Activated CD4-positive, alpha-beta T cell treated with anti-CD3 and anti-CD28 coated beads, Interleukin-2, amount 10 ng/mL, durations not matched to agents 7 days and 5 days (primary cell): ENCODE measurements at regions not wholly inside any gene's neighbourhood (a gene's known extent, or its start where the extent isn't known, plus 50 kb on each side); places are given as distances from the start of the nearest gene placed in this dataset.
"Not testable (repeated sequence)": the region's sequence is repeated elsewhere in the genome, so short reads cannot be mapped to it uniquely, and the experiment has no call there.

Source experiments
- CTCF ChIA-PET: fragments of 350-600 bp; sonication (Branson Sonifier 250); formaldehyde crosslinking; loops from one replicate; lab custom pipeline; 2021; ENCODE audit warnings: antibody characterized with exemption; lab: Charles Lee
- POLR2A ChIA-PET: fragments of 350-600 bp; sonication (Branson Sonifier 250); formaldehyde crosslinking; loops from one replicate; lab custom pipeline; 2021; ENCODE audit warnings: antibody characterized with exemption; lab: Charles Lee
- DNase-seq: peaks from one replicate; pipeline ENCODE4 v3.0.0-alpha.2; 2020
- H3K27ac Mint-ChIP-seq: one replicate; pipeline ENCODE4 v1.8.0; 2021; ENCODE audit warnings: mild to moderate bottlenecking, moderate library complexity, mixed read lengths
- H3K27me3 Mint-ChIP-seq: one replicate; pipeline ENCODE4 v1.8.0; 2021; ENCODE audit warnings: mixed read lengths
- H3K36me3 Mint-ChIP-seq: one replicate; pipeline ENCODE4 v1.8.0; 2021; ENCODE audit warnings: low read depth, mixed read lengths
- H3K4me1 Mint-ChIP-seq: one replicate; pipeline ENCODE4 v1.8.0; 2021; ENCODE audit warnings: mixed read lengths
- H3K4me3 Mint-ChIP-seq: one replicate; pipeline ENCODE4 v1.8.0; 2021; ENCODE audit warnings: mild to moderate bottlenecking, moderate library complexity, mixed read lengths
- H3K9me3 Mint-ChIP-seq: one replicate; pipeline ENCODE4 v1.8.0; 2021; ENCODE audit warnings: mixed read lengths

DNA sequence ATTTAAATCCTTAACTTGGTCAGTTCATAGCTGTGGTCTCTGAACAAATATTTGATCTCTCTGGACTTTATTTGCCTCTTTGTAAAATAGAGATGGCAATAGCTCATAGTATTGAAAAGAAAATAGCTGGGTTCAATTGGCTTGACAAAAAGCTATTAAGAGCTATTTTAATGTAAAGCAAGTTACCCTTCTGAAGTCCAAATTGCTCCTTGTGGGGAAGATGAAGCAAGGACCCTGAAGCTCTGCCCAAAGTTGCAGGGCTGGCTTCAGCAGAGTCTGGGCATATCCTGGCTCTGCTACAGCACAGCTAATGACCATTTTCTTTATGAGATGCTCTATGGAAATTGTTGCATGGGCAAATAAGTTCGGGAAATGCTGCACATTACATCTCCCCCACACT, 484.5 kb downstream of the TDRD3 start:
- DNase-seq = no peak
- no peaks in the 10 kb centered on the region for H3K9me3 Mint-ChIP-seq
- no peaks in the 10 kb centered on the region for H3K4me1 Mint-ChIP-seq
- CTCF ChIA-PET = no interaction called here
- no peaks in the 10 kb centered on the region for H3K36me3 Mint-ChIP-seq
- H3K4me3 Mint-ChIP-seq = no peak overlapping the region
- POLR2A ChIA-PET = no interaction called here
- no peak overlapping the region for H3K27ac Mint-ChIP-seq
- no peaks in the 10 kb centered on the region for H3K27me3 Mint-ChIP-seq

DNA sequence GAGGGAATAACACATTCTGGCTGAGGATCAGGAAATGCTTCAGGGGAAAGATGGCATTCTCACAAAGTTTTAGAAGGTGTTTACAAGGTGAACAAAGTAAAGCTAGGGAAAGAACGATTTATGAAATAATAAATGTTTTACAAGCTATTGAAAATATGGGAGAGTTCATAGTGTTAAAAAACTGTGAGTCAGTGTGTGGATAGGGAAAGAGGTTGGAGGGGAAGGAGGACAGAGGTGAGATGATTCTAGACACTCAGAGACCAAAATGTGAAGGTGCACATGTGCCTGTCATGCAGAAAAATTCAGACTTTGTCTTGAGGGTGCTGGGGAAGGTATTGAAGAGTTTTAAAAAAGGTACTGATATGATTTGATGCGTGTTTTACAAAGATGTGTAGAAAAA, 476.1 kb downstream of the TDRD3 start:
- Mint-ChIP-seq H3K27me3 (no peaks in the 10 kb centered on the region), H3K4me1 (no peaks in the 10 kb centered on the region), H3K9me3 (peaks cover 3% of the 10 kb centered on the region), H3K4me3 (no peak overlapping the region), H3K27ac (no peak overlapping the region), H3K36me3 (no peaks in the 10 kb centered on the region)
- ChIA-PET CTCF (no interaction called here), POLR2A (no interaction called here)
- DNase-seq = no peak

DNA sequence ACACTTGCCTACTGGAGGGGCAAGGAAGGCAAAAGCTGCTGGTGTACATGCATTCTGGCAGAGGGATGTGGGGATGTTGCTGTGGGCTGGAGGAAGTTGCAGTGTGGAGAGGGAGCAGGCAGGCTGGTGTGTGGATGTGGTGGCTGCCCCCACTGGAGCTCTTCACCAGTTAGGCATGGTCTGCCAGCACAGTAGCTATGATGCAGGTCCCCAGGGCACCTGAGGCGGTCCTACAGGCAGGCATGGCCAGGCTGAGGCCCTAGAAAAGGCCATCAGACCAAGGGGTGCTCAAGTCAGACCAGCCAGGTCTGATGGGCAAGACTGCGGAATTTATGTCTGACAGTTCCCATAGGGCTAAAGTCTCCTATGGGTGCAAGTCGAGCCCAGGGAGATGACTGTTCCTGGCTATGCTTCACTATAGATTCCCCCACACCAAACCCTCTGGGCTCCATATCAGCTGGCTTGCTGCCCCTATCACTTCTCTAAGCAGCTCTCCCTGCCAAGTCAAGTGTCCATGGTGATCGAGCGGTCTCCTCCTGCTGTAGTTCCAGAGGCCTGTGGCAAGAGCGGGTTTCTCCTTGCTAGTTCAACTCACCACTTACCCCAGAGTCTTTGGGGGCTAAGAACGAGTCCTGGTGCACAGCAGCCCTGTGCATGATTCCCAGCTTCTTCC, 473.1 kb downstream of the TDRD3 start:
- ChIA-PET CTCF (no interaction called here), POLR2A (no interaction called here)
- H3K27ac Mint-ChIP-seq = no peak overlapping the region
- no peaks in the 10 kb centered on the region for H3K36me3 Mint-ChIP-seq
- no peak overlapping the region for H3K4me3 Mint-ChIP-seq
- no peaks in the 10 kb centered on the region for H3K27me3 Mint-ChIP-seq
- peaks cover 14% of the 10 kb centered on the region for H3K9me3 Mint-ChIP-seq
- H3K4me1 Mint-ChIP-seq = no peaks in the 10 kb centered on the region
- no peak for DNase-seq

- H3K4me1 Mint-ChIP-seq = no peaks in the 10 kb centered on the region
- H3K36me3 Mint-ChIP-seq = no peaks in the 10 kb centered on the region
- ChIA-PET POLR2A (no interaction called here), CTCF (no interaction called here)
- DNase-seq = no peak
- H3K27me3 Mint-ChIP-seq = no peaks in the 10 kb centered on the region
- H3K9me3 Mint-ChIP-seq = peaks cover 17% of the 10 kb centered on the region
- no peak overlapping the region for H3K27ac Mint-ChIP-seq
- H3K4me3 Mint-ChIP-seq = no peak overlapping the region
These were observed 472.2 kb downstream of the TDRD3 start for GRCh38 chr13:60869225-60869624.

DNA sequence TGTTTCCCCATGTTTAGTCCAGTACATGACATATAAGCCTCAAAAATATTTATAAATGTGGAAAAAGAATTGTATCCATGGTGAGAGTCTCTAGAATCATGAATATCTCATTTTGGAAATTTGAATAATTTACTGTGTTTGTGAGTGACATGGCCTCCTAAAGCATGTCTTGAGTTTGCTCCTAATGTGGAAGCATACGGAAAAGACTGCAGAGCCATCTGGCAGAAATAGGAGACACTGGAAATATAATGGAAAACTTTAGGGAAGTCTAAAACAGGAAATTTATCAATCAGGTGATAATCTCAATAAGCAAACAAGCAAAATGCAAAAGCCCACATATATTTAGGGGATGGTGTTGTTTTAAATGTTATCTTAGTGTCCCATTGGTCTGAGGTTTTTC, 465.0 kb downstream of the TDRD3 start:
- POLR2A ChIA-PET = no interaction called here
- H3K4me3 Mint-ChIP-seq = no peak overlapping the region
- no peak for DNase-seq
- no peaks in the 10 kb centered on the region for H3K4me1 Mint-ChIP-seq
- no peak overlapping the region for H3K27ac Mint-ChIP-seq
- CTCF ChIA-PET = no interaction called here
- H3K27me3 Mint-ChIP-seq = no peaks in the 10 kb centered on the region
- H3K36me3 Mint-ChIP-seq = no peaks in the 10 kb centered on the region
- peaks cover 19% of the 10 kb centered on the region for H3K9me3 Mint-ChIP-seq

GRCh38 chr13:60857698-60858097, 460.7 kb downstream of the TDRD3 start:
- no peaks in the 10 kb centered on the region for H3K36me3 Mint-ChIP-seq
- H3K4me1 Mint-ChIP-seq = no peaks in the 10 kb centered on the region
- no peak overlapping the region for H3K4me3 Mint-ChIP-seq
- ChIA-PET POLR2A (no interaction called here), CTCF (no interaction called here)
- H3K27ac Mint-ChIP-seq = no peak overlapping the region
- no peak for DNase-seq
- peaks cover 8% of the 10 kb centered on the region for H3K9me3 Mint-ChIP-seq
- H3K27me3 Mint-ChIP-seq = no peaks in the 10 kb centered on the region

DNA sequence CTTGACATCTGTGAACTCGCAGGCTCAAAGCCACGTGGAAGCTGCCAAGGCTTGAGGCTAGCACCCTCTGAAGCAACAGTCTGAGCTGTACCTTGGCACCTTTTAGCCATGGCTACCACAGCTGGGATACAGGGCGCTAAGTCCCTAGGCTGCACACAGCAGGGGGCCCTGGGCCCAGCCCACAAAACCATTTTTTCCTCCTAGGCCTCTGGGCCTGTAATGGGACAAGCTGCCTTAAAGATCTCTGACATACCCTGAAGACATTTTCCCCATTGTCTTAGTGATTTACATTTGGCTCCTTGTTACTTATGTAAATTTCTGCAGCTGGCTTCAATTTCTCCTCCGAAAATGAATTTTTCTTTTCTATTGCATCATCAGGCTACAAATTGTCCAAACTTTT, 455.9 kb downstream of the TDRD3 start:
- Mint-ChIP-seq H3K27ac (no peak overlapping the region), H3K36me3 (no peaks in the 10 kb centered on the region), H3K4me3 (no peak overlapping the region), H3K9me3 (peaks cover 6% of the 10 kb centered on the region), H3K27me3 (no peaks in the 10 kb centered on the region), H3K4me1 (no peaks in the 10 kb centered on the region)
- CTCF ChIA-PET = no interaction called here
- POLR2A ChIA-PET = no interaction called here
- no peak for DNase-seq

- POLR2A ChIA-PET = no interaction called here
- no peak overlapping the region for H3K4me3 Mint-ChIP-seq
- H3K9me3 Mint-ChIP-seq = peaks cover 7% of the 10 kb centered on the region
- CTCF ChIA-PET = no interaction called here
- no peaks in the 10 kb centered on the region for H3K36me3 Mint-ChIP-seq
- H3K27ac Mint-ChIP-seq = no peak overlapping the region
- DNase-seq = no peak
- H3K27me3 Mint-ChIP-seq = no peaks in the 10 kb centered on the region
- no peaks in the 10 kb centered on the region for H3K4me1 Mint-ChIP-seq
These were observed 454.4 kb downstream of the TDRD3 start for GRCh38 chr13:60851378-60851777.

- POLR2A ChIA-PET = no interaction called here
- DNase-seq = no peak
- no peaks in the 10 kb centered on the region for H3K27me3 Mint-ChIP-seq
- no peak overlapping the region for H3K4me3 Mint-ChIP-seq
- CTCF ChIA-PET = no interaction called here
- H3K27ac Mint-ChIP-seq = no peak overlapping the region
- no peaks in the 10 kb centered on the region for H3K36me3 Mint-ChIP-seq
- peaks cover 10% of the 10 kb centered on the region for H3K9me3 Mint-ChIP-seq
- no peaks in the 10 kb centered on the region for H3K4me1 Mint-ChIP-seq
These were observed 453.5 kb downstream of the TDRD3 start for GRCh38 chr13:60850526-60850925.

- Mint-ChIP-seq H3K4me1 (no peaks in the 10 kb centered on the region), H3K9me3 (peaks cover 8% of the 10 kb centered on the region), H3K4me3 (no peak overlapping the region), H3K27ac (no peak overlapping the region), H3K27me3 (no peaks in the 10 kb centered on the region), H3K36me3 (no peaks in the 10 kb centered on the region)
- CTCF ChIA-PET = no interaction called here
- DNase-seq = no peak
- POLR2A ChIA-PET = no interaction called here
These were observed 441.6 kb downstream of the TDRD3 start for GRCh38 chr13:60838581-60838980.

GRCh38 chr13:60837806-60838205, 440.8 kb downstream of the TDRD3 start:
- Mint-ChIP-seq H3K27me3 (no peaks in the 10 kb centered on the region), H3K4me3 (no peak overlapping the region)

GRCh38 chr13:60836821-60837220, 439.8 kb downstream of the TDRD3 start:
- DNase-seq = no peak
- no peaks in the 10 kb centered on the region for H3K27me3 Mint-ChIP-seq
- POLR2A ChIA-PET = no interaction called here
- no peak overlapping the region for H3K4me3 Mint-ChIP-seq
- no peaks in the 10 kb centered on the region for H3K36me3 Mint-ChIP-seq
- CTCF ChIA-PET = interaction anchor here (0.5 kb wide), 1 partner anchor 135 kb away, joined by 3 read pairs; no protein-coding TSS in a partner anchor
- peaks cover 12% of the 10 kb centered on the region for H3K9me3 Mint-ChIP-seq
- no peak overlapping the region for H3K27ac Mint-ChIP-seq
- no peaks in the 10 kb centered on the region for H3K4me1 Mint-ChIP-seq

More at GRCh38 chr13:60837806-60838205, 440.8 kb downstream of the TDRD3 start:
- DNase-seq = no peak
- no peaks in the 10 kb centered on the region for H3K4me1 Mint-ChIP-seq
- ChIA-PET POLR2A (no interaction called here), CTCF (no interaction called here)
- H3K36me3 Mint-ChIP-seq = no peaks in the 10 kb centered on the region
- no peak overlapping the region for H3K27ac Mint-ChIP-seq
- peaks cover 12% of the 10 kb centered on the region for H3K9me3 Mint-ChIP-seq

- no peak for DNase-seq
- Mint-ChIP-seq H3K27ac (no peak overlapping the region), H3K36me3 (no peaks in the 10 kb centered on the region), H3K27me3 (no peaks in the 10 kb centered on the region), H3K4me1 (no peaks in the 10 kb centered on the region), H3K4me3 (no peak overlapping the region), H3K9me3 (peaks cover 5% of the 10 kb centered on the region)
- POLR2A ChIA-PET = no interaction called here
- CTCF ChIA-PET = no interaction called here
These were observed 414.6 kb downstream of the TDRD3 start for GRCh38 chr13:60811581-60811980.

DNA sequence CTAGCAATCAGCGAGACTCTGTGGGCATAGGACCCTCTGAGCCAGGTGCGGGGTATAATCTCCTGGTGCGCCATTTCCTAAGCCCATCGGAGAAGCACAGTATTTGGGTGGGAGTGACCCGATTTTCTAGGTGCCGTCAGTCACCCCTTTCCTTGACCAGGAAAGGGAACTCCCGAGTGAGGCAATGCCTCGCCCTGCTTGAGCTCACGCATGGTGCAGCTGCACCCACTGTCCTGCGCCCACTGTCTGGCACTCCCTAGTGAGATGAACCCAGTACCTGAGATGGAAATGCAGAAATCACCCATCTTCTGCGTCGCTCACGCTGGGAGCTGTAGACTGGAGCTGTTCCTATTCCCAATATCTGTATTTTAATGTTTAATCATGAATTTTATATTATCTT, 408.6 kb downstream of the TDRD3 start:
- H3K4me1 Mint-ChIP-seq, H3K27ac Mint-ChIP-seq, POLR2A ChIA-PET, H3K4me3 Mint-ChIP-seq, H3K27me3 Mint-ChIP-seq, H3K9me3 Mint-ChIP-seq, CTCF ChIA-PET, H3K36me3 Mint-ChIP-seq, DNase-seq: not testable (repeated sequence)
